ENCODE measurements at regions not wholly inside any gene's neighbourhood (a gene's known extent, or its start where the extent isn't known, plus 50 kb on each side); places are given as distances from the start of the nearest gene placed in this dataset.

DNA sequence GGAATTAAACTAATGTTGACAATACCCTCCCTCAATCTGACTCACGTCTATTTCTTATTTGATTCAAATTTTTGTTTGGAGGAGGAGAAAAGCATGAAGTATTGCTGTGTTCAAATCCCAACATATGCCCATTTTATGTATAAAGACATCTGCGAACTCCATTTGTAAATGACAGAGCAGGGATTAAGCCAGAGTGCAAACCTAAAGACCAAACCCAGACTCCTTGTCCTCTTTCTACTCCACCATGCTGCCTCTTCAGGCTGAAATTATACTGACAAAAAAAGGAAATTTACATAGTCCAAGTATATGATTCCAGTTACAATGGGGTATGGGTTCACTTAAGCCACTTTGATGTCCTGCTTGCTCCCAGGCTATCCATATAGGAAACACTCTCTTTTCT lies 383.1 kb downstream of the ADRA2A start:
- DNase-seq, result no peak

DNA sequence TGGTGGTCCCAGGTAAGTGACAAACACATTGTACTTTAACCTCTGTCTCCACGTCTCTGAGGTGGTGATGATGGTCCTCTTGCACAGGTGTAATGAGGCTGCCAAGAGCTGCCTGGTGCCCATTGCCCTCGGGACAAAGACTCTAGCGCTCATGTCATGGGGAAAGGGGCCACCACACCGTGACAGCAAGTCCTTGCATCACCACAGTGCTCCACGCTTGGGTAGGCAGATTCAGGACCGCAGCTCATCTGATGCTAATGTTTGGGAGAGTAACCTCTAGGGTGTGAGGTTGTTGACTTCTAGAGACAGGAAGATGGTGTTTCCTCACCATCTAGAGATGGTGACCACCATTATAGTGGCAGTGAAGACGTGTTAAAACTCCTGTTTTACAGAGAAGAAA lies 395.6 kb downstream of the ADRA2A start:
- DNase-seq, result no peak

DNA sequence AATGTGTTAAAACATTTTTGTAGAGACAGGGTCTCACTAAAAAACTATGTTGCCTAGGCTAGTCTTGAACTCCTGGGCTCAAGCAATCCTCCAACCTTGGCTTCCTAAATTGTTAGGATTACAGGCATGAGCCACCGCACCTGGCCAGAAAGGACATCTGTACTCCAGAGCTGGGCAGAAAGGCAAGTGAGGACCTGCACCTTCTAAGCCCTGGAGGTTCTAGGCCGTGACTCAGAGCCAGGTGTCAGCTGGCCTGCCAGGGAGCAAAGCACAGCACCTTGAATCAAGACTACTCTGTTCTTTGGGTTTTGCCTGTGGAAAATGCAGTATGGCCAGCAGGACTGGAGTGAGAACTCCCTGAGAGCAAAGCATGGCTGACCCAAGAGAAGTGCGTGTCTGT lies 396.5 kb downstream of the ADRA2A start:
- no peak for DNase-seq

DNA sequence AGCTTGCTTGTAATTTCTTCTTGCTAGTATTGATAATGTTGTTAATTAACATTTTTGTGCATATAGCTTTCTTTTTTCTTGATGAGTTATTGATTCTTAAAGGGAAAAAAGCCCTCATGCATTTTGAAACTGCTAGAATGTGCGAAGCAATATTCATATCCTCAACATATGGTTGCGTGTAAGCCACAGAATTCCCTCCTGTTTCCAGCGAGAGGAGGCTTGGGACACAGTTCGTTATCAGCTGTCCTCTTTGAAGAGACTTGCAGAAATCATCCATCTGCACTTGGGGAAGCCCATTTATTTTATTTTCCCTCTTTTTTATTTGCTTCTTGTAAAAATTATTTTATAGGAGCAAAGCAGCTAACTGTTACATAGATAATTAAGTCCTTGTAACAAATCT lies 398.0 kb downstream of the ADRA2A start:
- DNase-seq, result no peak

DNA sequence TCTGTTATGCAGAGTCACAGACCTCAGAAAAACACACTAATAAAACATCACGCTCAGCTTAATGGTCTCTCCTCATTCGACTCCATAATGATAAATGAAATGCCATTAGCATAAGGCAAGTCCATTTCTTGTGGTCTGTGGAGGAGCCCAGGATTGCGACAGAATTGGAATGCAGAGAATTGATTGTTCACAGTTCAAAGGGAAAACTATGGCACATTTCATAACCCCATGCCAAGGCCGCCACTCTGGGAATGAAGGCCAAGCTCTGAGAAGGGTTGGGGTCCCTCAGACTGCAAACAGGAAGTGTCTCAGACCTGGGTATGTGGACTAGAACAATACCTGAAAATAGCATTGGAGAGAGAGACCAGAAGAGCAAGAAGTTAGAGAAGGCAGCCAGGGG lies 398.9 kb downstream of the ADRA2A start:
- DNase-seq, result no peak

DNA sequence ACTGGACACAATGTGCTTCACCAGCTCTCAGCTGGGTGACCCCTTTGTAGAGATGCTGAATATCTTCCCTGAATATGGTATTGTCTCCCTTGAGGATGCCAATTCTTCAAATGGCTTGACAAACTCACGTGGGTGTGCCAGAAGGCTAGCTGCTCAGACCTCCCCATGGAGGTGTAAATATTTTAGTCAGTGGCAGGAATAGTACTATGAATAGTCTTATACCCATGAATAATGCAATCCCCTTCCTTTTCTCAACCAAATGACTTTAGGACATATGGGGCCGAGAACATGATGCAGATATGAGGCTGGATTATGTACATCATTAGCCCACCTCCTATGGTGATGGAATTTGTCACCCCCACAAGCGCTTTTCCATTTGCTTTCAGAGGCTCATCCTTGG lies 401.8 kb downstream of the ADRA2A start:
- DNase-seq, result no peak

DNA sequence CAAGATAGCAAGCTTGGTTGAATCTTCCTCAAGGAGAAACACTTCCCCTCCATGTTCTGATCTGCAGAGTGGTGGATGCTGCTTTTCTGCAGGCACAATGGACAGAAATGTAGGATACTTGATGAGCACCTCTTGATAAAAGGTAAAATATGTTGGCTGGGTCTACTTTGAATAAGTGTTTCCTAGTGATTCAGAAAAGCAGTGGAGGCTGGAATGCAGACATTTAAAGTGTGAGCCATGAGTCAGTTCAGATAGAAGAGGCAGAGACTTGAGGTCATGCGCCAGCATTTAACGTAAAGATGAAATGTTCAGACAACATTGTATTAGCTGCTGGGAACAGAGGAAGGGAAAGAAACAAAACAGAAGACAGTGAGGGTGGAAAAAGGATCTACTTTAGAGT lies 403.1 kb downstream of the ADRA2A start:
- no peak for DNase-seq

DNA sequence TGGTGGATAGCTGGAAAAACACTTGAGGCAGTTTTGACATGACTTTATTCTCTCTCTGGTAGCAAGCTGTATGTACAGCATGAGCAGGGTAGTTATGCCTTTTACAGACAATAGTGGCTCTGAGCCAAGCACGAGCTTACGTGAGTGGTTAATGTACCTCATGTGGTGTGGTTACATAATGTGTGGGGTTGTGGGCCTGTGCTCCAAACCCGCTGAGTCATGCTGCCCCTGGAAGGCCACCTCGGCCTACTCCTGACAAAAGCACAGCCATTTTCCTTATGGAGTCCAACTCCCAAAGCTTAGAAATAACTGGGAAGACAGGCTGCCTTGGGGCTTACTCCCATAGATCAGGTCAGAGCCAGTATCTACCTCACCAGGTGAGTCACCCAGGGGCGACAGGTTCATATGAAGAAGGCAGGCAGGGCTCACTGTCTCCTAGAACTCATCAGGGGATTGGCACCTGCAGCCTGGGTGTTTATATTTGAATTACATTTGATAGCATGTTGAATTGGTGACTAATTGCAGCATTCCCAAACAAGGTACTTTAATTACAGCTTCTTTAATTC lies 404.5 kb downstream of the ADRA2A start:
- DNase-seq, result no peak

DNA sequence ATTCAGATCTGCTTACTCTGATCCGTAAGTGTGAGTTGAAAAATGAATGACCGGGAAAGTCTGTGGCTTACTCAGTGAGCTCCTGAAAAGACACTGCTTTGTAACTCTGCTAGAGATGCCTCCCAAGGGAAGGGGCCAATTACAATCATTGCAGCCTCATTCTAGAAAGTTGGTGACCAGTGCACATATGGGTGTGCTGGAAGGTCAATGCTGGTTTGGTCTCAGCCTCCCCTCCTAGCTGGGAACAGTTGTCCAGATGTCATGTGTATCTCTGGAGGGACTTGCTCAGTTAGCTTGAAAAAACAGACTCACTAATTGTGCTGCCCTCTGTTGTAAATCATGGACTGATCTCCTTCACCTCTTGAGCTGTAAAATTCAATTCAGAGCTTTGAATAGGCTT lies 405.0 kb downstream of the ADRA2A start:
- DNase-seq, result no peak

DNA sequence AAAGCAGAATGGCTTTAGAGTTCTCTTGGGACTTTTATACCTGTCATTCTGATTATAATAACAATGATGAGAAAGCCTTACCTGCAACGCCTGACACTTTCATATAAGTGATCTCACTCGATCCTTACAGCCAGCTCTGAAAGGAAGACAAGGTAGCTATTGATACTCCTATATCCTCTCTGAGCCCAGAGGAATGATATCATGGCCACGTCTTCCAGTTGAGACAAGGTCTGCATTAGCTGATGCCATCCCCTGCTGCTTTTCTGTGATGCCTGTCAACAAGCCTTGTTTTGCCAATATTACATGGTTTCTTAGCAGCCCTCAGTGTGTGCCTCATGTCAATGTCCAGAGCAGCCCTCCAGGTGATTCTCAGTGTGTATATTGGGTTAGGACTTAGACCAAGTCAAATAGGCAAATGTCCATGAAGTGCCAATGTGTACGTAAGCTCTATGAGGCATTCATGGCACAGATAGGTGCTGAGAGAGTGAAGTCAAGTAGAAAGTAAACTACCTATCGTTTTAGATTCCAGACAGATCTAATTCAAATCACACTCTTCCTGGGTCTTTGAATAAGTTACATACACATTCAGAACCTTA lies 405.9 kb downstream of the ADRA2A start:
- no peak for DNase-seq

DNA sequence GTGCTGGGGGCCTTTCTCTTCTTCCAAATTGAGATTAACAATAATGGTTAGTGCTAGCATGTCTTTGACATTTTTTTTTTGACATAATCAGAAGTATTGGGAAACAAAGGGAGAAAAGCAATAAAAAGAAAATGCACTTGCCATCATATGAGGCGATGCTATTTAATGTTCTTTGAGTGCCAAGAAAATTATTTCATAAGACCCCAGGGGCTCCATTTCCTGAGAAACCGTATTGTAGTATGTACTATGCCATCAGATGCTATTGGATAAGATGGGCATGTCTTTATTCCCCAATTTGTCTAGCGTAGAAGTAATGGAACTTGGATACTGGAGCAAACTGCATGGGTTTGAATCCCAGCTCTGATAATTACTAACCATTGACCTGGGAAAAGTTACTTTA lies 408.9 kb downstream of the ADRA2A start:
- DNase-seq, result no peak

DNA sequence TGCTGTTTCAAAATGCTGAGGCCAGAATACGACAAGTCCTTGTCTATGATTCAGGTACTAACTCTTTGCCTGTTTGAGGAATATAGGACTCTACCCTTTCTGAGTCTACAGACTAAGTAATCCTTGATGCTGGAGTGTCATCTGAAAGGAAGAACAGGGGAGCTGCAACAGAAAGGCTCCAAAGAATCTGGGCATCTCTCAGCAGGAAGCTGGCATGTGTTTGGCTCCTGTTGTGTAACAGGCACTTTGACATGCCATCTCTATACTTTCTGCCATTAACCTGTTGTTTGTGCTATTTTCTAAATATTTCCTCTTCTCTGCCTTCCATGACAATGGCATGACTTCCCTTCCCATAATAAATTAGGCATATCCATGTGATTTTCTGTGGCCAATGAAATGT lies 409.5 kb downstream of the ADRA2A start:
- DNase-seq, result no peak

DNA sequence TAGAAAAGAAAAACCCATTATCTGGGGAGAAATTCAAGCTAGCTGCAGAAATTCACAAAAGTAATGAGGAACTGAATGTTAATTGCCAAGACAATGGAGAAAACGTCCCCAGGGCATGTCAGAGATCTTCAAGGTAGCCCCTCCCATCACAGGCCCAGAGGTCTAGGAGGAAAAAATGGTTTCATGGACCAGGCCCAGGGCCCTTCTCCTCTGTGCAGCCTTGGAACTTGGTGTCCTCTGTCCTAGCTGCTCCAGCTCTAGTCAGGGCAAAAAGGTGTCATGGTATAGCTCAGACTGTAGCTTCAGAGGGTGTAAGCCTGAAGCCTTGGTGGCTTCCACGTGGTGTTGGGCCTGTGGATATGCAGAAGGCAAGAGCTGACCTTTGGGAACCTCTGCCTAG lies 411.8 kb downstream of the ADRA2A start:
- DNase-seq, result no peak

DNA sequence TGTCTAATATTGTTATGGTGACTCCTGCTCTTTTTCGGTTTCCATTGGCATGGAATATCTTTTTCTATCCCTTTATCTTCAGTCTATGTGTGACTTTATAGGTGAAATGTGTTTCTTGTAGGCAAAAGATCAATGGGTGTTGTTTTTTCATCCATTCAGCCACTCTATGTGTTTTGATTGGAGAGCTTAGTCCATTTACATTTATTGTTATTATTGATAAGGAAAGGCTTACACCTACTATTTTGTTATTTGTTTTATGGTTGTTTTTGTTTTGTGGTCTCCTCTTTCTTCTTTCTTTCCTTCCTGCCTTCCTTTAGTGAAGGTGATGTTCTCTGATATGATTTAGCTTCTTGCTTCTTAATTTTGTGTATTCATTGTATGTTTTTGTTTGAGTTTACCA lies 414.3 kb downstream of the ADRA2A start:
- DNase-seq, result no peak

DNA sequence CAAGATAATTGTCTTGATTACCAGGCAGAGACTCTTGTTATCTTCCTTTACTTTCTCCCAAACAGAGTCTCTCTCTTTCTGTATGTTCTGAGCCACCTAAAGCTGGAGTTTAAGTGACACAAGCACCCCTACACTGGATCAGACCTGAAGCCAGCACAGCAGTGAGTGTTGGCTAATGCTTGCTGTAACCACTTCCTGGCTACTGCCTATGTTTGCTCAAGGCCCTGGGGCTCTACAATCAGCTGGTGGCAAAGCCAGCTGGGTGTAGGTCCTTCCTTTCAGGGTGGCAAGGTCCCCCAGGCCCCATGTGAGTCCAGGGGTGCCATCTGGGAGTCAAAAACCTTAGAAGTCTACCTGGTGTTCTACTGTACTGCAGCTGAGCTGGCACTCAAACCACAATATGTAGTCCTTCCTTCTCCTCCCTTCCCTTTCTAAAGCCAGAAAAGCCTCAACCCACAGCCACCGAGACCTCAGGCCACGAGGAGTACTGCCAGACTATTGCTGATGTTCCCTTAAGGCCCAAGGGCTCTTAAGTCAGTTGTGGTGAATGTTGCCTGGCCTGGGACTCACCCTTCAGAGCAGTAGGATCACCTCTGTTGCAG lies 416.3 kb downstream of the ADRA2A start:
- DNase-seq, result no peak

DNA sequence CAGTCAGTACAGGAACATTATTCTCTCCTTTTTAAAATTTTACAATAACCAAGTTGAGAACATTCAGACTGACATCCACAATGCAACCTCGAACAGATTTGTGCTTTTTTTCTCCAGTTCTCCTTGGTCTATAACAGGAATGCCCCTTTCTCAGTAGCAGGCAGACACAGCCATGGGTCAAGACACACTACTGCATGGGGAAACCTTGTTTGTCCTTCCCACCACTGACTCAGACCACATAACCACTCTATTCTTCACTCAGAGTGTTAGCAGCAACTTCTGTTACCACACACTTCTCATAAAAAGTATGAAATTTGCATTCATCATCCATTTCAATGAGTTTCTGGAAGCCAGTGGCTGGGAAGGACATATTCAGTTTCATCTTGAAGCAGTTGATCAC lies 421.7 kb downstream of the ADRA2A start:
- DNase-seq, result no peak

DNA sequence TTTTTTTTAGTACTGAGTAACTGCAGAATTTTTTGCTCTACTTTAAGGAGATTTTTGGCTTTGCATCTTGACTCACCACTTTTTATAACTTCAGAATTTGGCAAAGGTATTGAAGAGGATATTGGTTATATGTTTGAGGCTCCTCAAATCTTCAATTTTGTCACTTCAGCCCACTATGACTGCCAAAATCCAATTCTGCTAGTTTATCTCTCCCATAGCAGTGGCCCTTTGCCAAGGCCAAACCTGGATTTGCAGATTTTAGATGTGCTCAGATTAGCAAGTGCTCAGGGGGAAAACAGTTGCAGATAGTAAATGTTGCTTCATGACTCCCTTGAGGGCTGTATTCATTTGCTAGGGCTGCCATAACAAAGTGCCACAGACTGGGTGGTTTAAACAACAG lies 427.5 kb downstream of the ADRA2A start:
- no peak for DNase-seq

DNA sequence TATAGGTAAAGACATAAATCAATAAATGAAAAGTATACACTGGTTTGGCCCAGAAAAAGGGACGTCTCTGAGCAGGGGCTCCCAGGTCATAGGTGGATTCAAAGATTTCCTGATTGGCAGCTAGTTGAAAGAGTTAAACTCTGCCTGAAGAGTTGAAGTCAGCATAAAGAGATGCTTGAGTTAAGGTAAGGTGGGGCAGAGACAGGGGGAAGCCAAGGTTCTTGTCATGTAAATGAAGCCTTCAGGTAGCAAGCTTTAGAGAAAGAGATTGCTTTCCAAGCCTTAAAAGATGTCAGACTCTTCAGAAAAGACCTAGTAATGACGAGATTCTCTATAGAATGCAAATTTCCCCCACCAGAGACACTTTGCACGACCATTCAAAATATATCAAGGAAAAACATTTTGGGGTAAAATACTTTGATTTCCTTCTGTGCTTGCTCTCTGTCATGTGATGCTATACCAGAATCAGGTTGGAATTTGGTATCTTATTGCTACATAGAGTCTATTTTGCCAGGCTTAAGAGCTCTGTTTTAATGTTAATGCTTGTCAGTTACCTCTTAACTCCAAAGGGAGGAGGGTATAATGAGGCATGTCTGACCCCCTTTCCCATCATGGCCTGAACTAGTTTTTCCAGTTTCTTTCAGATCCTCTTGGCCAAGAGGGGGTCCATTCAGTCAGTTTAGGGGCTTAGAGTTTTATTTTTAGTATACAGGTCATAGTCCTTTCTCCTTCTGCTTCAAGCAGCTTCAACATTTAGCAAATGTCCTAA lies 429.6 kb downstream of the ADRA2A start:
- no peak for DNase-seq

DNA sequence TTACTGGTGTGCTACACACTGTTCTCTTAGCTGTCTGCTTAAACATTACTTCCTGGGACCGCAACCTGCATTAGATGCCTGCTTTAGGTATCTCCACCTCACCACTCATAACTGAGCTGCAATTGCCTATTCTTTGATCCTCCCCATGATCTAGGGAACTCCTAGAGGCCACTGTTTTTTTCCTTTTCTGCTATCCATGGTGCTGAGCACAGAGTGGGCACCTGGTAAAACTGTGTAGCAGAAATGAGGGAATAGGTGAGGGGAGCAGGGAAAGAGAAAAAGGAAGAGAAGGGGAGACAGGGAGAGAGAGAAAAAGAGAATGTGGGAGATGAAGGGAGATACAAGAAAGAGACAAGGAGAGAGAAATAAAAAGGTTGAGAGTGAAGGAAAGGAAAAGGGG lies 434.9 kb downstream of the ADRA2A start:
- no peak for DNase-seq

DNA sequence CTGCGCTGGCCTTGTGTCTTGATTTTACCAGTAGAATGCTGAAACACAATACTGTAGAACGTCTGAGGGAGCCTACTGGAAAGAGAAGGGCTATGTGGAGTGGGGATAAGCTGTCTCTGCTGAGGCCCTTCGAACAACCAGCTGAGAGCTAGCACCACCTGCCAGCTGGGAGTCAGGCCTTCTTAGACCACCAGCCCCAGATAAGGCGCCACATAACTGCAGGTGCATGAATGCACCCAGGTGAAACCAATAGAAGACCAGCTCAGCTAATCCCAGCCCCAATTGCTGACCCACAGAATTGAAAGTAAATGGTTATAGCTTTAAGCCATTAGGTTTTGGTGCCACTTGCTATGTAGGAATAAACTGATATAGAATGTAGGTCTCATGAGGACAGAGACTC lies 438.4 kb downstream of the ADRA2A start:
- DNase-seq, result no peak

DNA sequence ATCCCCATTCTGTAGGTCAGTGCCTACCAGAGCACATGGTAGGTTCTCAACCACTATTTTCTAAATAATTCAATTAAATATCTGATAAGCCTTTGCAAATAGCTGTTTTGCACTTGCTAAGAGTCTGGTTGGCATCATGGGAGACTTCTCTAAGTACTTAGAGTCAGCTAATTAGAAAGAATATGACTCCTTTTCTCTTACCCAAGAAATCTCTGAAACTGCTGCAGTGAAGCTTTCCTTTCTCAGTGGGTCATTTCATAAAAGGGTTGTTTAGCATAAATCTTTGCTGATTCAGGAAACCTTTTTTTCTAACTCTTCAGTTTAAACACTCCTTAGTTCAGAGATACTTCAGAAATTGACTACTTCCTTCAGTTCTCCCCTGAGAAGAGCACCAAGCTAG lies 438.9 kb downstream of the ADRA2A start:
- DNase-seq, result no peak

DNA sequence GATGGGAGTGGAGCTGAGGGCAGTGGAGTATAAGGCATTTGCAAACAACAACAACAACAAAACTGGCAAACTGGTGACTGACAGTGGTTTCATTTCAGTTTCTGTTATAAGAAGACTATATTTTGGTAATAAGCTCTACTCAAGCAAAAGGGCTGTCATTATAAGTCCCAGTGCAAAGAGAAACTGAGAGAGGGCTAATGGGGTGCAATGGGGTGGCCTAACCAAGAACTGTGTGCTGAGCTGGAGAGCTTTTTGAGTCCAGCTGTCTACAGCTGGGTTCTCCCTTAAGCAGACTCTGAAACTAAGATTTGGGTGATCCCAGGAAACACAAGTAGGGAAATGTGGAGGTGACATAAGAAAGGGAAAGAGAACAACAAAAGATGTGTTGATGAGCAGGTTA lies 439.3 kb downstream of the ADRA2A start:
- DNase-seq, result no peak

DNA sequence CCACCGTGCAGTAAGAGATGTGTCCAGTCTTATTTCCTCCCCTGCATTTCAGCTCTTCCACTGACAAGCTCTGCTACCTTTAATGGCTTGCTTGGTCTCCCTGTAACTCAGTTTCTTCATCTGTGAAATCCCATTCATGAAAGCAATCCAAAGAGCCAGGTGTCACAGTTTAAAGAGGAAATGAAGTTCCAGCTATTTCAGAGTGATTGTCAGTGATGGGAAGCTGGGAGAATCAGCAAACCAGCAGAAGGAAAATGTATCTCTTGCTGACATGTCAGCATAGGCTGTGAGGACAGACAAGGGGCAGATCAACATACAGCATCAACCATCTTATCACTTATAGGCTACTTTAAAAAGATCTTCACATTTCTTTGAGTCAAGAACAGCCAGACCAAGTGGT lies 445.3 kb downstream of the ADRA2A start:
- no peak for DNase-seq

DNA sequence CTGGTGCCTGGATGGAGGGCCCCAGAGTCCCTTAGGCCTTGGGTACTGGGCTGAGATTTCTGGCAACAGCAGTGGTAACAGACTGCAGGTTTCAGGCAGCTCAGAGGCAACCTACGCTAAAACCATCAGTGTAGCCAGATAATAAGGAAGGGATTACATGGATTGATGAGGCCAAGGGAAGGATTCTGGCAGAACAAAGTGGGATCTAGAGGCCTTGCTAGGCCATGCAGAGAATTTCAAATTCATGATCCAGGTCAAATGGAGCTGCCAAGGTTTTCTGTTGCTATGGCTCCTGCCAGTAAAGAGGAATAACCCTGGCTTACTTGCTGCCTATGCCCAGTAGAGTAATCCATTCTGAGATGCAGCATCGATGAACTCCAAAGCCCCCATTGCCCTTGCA lies 445.7 kb downstream of the ADRA2A start:
- no peak for DNase-seq

Measured in CD4-positive, alpha-beta T cell treated with Interleukin-10 for 1 hour (primary cell).